Prostate gland (tissue), 2 donors: ENCODE measurements at regions not wholly inside any gene's neighbourhood (a gene's known extent, or its start where the extent isn't known, plus 50 kb on each side); places are given as distances from the start of the nearest gene placed in this dataset.

Experiments used
- POLR2A ChIP-seq: fragments of 450-650 bp; IDR thresholded peaks from one replicate; pipeline ENCODE4 v1.6.1; 2016; ENCODE audit warnings: antibody characterized with exemption, mild to moderate bottlenecking
- POLR2AphosphoS5 ChIP-seq: sonication (generic); formaldehyde crosslinking; IDR thresholded peaks from one replicate; pipeline ENCODE4 v1.6.1; 2017; ENCODE audit warnings: antibody characterized with exemption
- TF ChIP-seq, protein P1 (sequence below), 4 experiments: fragments of 200-600 bp in 2 of 4; fragments of 450-650 bp in 2 of 4; sonication (generic) in 2 of 4; IDR thresholded peaks; 1 replicate in 3 of 4; 2 replicates in 1 of 4; pipeline ENCODE4 v1.5.1; 2016 to 2019; ENCODE audit warnings: antibody characterized with exemption in 4 of 4, mild to moderate bottlenecking in 2 of 4, moderate library complexity in 2 of 4

DNA sequence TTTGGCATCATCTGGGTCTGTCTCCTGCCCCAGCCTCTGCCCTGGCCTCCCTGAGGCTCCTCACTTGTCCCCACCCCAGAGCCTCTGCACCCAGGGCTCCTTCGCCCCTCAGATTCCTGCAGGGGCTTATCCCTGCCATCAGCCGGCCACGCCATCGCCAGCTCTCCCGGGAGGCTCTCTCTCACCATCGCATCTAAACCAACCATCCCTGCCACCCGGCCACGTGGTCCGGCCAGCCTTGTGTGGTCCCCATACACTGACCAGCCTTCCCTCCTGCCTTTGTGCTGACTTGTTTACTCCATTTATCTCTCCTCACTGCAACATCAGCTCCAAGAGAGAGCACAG lies 134.3 kb upstream of the IQSEC1 start:
- TF ChIP-seq, protein P1, sequence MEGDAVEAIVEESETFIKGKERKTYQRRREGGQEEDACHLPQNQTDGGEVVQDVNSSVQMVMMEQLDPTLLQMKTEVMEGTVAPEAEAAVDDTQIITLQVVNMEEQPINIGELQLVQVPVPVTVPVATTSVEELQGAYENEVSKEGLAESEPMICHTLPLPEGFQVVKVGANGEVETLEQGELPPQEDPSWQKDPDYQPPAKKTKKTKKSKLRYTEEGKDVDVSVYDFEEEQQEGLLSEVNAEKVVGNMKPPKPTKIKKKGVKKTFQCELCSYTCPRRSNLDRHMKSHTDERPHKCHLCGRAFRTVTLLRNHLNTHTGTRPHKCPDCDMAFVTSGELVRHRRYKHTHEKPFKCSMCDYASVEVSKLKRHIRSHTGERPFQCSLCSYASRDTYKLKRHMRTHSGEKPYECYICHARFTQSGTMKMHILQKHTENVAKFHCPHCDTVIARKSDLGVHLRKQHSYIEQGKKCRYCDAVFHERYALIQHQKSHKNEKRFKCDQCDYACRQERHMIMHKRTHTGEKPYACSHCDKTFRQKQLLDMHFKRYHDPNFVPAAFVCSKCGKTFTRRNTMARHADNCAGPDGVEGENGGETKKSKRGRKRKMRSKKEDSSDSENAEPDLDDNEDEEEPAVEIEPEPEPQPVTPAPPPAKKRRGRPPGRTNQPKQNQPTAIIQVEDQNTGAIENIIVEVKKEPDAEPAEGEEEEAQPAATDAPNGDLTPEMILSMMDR (IDR thresholded peaks at IDR 0.05) = no peak
- TF ChIP-seq POLR2AphosphoS5 = no peak
- no peak for TF ChIP-seq POLR2A
